Ovary (tissue), 3 donors: ENCODE measurements at regions not wholly inside any gene's neighbourhood (a gene's known extent, or its start where the extent isn't known, plus 50 kb on each side); places are given as distances from the start of the nearest gene placed in this dataset.

ENCODE experiments used
- EP300 ChIP-seq: sonication (generic); formaldehyde crosslinking; IDR thresholded peaks from one replicate; pipeline ENCODE4 v1.6.1; 2017; ENCODE audit warnings: antibody characterized with exemption
- POLR2A ChIP-seq: fragments of 450-650 bp; IDR thresholded peaks from one replicate; pipeline ENCODE4 v1.6.1; 2017; ENCODE audit warnings: antibody characterized with exemption, mild to moderate bottlenecking, moderate library complexity
- TF ChIP-seq, protein P1 (sequence below), 3 donors: fragments of 450-650 bp in 2 of 3; fragments of 200-600 bp in 1 of 3; IDR thresholded peaks; one replicate each; pipeline versions ENCODE4 v1.5.1 to v1.8.0; 2016 to 2022; ENCODE audit warnings: antibody characterized with exemption in 3 of 3, mild to moderate bottlenecking in 1 of 3
- donor health status: DM: no; HTN: no; CAD: no.

- TF ChIP-seq, protein P1, sequence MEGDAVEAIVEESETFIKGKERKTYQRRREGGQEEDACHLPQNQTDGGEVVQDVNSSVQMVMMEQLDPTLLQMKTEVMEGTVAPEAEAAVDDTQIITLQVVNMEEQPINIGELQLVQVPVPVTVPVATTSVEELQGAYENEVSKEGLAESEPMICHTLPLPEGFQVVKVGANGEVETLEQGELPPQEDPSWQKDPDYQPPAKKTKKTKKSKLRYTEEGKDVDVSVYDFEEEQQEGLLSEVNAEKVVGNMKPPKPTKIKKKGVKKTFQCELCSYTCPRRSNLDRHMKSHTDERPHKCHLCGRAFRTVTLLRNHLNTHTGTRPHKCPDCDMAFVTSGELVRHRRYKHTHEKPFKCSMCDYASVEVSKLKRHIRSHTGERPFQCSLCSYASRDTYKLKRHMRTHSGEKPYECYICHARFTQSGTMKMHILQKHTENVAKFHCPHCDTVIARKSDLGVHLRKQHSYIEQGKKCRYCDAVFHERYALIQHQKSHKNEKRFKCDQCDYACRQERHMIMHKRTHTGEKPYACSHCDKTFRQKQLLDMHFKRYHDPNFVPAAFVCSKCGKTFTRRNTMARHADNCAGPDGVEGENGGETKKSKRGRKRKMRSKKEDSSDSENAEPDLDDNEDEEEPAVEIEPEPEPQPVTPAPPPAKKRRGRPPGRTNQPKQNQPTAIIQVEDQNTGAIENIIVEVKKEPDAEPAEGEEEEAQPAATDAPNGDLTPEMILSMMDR (IDR thresholded peaks at IDR 0.05), result no peak
- TF ChIP-seq EP300 (no peak), POLR2A (no peak)
Observed at GRCh38 chr7:54338319-54338718, 203.9 kb upstream of the VSTM2A start.
